Fibroblast of the aortic adventitia (primary cell): ENCODE measurements at regions not wholly inside any gene's neighbourhood (a gene's known extent, or its start where the extent isn't known, plus 50 kb on each side); places are given as distances from the start of the nearest gene placed in this dataset.

Experiments used
- DNase-seq: peaks from one replicate; pipeline ENCODE4 v3.0.0-alpha.2; 2010; ENCODE audit warnings: low read depth
- H3K4me3 ChIP-seq: 2 replicates; pipeline ENCODE4 v1.5.1; 2011; ENCODE audit warnings: low read depth, mild to moderate bottlenecking, control low read depth, low read length, moderate library complexity
- TF ChIP-seq, protein P1 (sequence below): IDR thresholded peaks from 2 replicates; pipeline ENCODE4 v1.5.1; 2011; ENCODE audit warnings: mild to moderate bottlenecking, low read length, control low read depth, inconsistent platforms; ENCODE audit not compliant: insufficient read depth

- no peak overlapping the region for H3K4me3 ChIP-seq
- TF ChIP-seq, protein P1, sequence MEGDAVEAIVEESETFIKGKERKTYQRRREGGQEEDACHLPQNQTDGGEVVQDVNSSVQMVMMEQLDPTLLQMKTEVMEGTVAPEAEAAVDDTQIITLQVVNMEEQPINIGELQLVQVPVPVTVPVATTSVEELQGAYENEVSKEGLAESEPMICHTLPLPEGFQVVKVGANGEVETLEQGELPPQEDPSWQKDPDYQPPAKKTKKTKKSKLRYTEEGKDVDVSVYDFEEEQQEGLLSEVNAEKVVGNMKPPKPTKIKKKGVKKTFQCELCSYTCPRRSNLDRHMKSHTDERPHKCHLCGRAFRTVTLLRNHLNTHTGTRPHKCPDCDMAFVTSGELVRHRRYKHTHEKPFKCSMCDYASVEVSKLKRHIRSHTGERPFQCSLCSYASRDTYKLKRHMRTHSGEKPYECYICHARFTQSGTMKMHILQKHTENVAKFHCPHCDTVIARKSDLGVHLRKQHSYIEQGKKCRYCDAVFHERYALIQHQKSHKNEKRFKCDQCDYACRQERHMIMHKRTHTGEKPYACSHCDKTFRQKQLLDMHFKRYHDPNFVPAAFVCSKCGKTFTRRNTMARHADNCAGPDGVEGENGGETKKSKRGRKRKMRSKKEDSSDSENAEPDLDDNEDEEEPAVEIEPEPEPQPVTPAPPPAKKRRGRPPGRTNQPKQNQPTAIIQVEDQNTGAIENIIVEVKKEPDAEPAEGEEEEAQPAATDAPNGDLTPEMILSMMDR = no peak
- no peak for DNase-seq
Observed at GRCh38 chr13:80204642-80205041, 136.3 kb downstream of the SPRY2 start.

- no peak overlapping the region for H3K4me3 ChIP-seq
- TF ChIP-seq, protein P1 = no peak
- no peak for DNase-seq
Observed at GRCh38 chr13:80203496-80203895, 137.4 kb downstream of the SPRY2 start.

DNA sequence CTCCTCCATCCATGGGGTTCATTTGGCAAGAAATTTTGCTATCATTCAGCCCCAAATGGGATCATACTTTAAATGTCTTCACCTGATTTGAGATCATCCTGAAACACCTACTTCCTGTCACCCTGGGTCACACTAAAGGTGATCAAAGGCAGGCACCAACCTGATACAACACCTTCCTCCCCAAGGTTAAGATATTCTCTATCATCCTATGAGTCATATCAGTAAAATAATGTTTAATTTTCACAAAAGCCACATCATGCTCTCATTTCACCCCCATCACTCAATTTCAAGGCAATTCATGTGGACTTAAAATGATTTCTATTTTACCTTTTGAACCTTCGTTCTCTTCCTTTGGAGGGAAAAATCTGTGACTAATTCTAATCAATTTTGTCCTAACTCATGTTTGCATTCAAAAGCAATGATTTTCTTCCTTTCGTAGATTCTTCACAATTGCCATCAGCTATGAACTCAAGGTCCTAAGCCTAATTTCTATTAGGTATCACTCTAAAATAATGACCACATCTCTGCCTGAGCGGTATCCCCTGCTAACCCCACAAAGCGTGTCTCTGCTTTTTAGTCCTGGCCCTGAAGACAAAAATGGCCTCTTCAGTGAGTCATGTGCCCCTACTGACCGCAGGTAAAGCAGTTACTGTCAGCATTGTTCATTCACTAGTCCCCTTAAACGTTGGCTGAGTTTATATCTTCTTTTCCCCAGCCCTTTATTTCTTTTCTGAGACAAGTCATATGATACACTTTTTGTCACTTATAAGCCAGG is 139.0 kb downstream of the SPRY2 start:
- TF ChIP-seq, protein P1 = no peak
- no peak for DNase-seq
- H3K4me3 ChIP-seq = no peak overlapping the region

DNA sequence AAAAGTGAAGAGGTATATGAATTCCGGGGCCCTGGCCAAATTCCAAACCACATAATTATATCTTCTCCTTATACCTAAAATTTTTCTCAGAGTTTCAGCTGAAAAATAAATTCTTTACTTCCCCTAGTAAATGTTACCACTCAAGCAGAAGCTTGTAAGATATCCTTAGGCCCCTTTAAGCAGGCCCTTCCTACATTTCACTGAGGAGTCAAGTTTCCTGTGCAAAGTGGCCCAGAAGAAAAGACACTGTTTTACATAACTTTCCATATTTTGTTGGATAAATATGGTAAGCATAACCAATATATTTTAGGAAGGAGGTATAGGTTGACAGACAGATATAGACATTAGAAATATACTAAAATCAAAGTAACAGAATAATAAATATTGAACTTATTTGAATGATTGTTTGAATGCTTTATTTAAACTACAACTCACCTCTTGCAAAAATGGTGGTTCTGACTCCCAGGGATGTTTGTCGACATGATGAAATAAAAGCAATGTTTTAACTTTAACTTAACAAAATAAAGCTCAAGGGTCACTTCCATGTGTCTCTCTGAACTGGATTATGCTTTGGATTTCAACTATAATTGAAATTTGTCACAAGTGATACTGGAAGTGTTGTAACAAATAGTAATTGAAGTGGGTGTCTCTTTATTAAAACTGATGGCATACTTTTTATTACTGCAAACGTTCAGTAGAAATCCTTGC is 141.2 kb downstream of the SPRY2 start:
- no peak for DNase-seq
- H3K4me3 ChIP-seq = no peak overlapping the region
- TF ChIP-seq, protein P1 = no peak

DNA sequence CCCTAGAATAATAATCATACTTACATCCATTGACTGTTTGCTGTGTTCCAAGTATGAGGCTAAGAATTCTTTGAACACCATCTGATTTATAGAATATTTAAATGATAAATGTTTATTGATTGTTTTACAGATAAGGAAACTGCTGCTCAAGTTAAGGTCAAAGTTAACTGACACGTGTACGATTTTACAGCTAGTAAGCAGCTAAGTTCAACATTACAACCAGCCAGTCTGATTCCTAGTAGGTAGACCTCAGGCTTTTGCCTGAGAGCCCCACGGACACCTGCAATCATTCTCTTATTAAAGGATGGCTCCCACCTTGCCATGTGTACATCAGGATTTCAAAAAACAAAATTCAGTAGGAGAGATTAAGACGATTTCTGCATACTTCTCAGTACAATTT is 141.9 kb downstream of the SPRY2 start:
- no peak overlapping the region for H3K4me3 ChIP-seq
- no peak for DNase-seq
- TF ChIP-seq, protein P1 = no peak

GRCh38 chr13:80196756-80197155 is 144.2 kb downstream of the SPRY2 start:
- no peak overlapping the region for H3K4me3 ChIP-seq
- TF ChIP-seq, protein P1 = no peak
- no peak for DNase-seq
